ENCODE measurements at regions not wholly inside any gene's neighbourhood (a gene's known extent, or its start where the extent isn't known, plus 50 kb on each side); places are given as distances from the start of the nearest gene placed in this dataset.

DNA sequence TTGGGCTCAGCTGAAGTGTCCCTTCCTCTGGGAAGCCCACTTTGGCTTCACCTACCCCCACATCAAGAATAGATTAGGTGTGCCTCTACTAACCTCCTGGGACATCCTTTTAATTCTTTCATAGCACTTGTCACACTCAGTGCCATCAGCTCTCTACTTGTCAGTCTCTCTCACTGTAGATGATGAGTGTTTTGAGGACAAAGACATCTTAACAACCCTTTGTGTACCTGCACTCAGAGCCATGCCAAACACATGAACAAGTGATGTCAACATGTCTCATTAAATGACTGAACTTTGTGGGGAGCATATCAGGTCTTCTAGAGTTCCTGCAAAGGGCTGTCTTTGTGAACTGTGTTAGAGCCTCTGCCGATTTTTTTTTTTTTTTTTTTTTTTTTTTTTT lies 87.0 kb upstream of the AMOTL1 start:
- no peak overlapping the region for H3K4me3 ChIP-seq
- DNase-seq (no peak), FAIRE-seq (no peak), ATAC-seq (no peak)
- TF ChIP-seq, protein P1, sequence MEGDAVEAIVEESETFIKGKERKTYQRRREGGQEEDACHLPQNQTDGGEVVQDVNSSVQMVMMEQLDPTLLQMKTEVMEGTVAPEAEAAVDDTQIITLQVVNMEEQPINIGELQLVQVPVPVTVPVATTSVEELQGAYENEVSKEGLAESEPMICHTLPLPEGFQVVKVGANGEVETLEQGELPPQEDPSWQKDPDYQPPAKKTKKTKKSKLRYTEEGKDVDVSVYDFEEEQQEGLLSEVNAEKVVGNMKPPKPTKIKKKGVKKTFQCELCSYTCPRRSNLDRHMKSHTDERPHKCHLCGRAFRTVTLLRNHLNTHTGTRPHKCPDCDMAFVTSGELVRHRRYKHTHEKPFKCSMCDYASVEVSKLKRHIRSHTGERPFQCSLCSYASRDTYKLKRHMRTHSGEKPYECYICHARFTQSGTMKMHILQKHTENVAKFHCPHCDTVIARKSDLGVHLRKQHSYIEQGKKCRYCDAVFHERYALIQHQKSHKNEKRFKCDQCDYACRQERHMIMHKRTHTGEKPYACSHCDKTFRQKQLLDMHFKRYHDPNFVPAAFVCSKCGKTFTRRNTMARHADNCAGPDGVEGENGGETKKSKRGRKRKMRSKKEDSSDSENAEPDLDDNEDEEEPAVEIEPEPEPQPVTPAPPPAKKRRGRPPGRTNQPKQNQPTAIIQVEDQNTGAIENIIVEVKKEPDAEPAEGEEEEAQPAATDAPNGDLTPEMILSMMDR (IDR thresholded peaks at IDR 0.05): no peak
- intact Hi-C loops (cut with DNase I): no loop called here
- WGBS, 2 donors: 39 to 67% methylated on average over 1 of the region's 1 CpG
- no peaks in the 10 kb centered on the region for H3K9me3 ChIP-seq
- no peaks in the 10 kb centered on the region for H3K4me1 ChIP-seq
- H3K36me3 ChIP-seq: no peaks in the 10 kb centered on the region
- no peak overlapping the region for H3K27ac ChIP-seq
- H3K27me3 ChIP-seq: no peaks in the 10 kb centered on the region

DNA sequence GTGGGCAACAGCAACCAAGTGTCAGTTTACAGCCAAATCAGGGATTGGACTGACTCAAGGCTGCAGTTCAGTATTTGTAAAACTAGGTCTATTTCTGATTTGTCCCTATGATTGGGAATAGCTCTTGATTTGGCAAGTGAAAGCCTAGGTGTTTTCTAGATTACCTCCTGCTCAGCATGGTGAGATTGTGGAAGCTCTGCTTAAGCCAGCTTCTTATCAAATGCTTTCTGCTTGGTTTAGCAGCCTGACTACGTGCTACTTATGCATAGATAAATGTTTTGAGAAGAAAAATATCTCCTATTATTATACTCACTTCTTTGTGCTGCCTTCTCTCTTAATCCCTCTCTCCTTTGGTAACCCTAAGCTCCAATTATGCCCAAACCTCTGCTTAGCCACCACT lies 86.3 kb upstream of the AMOTL1 start:
- TF ChIP-seq, protein P1 (IDR thresholded peaks at IDR 0.05): no peak
- H3K4me3 ChIP-seq: no peak overlapping the region
- ATAC-seq: no peak
- FAIRE-seq: no peak
- intact Hi-C loops (cut with DNase I): no loop called here
- no peaks in the 10 kb centered on the region for H3K9me3 ChIP-seq
- H3K27me3 ChIP-seq: no peaks in the 10 kb centered on the region
- 32% methylated on average over 1 of the region's 1 CpG for WGBS, 2 donors
- H3K27ac ChIP-seq: no peak overlapping the region
- H3K4me1 ChIP-seq: no peaks in the 10 kb centered on the region
- H3K36me3 ChIP-seq: no peaks in the 10 kb centered on the region
- DNase-seq: no peak

DNA sequence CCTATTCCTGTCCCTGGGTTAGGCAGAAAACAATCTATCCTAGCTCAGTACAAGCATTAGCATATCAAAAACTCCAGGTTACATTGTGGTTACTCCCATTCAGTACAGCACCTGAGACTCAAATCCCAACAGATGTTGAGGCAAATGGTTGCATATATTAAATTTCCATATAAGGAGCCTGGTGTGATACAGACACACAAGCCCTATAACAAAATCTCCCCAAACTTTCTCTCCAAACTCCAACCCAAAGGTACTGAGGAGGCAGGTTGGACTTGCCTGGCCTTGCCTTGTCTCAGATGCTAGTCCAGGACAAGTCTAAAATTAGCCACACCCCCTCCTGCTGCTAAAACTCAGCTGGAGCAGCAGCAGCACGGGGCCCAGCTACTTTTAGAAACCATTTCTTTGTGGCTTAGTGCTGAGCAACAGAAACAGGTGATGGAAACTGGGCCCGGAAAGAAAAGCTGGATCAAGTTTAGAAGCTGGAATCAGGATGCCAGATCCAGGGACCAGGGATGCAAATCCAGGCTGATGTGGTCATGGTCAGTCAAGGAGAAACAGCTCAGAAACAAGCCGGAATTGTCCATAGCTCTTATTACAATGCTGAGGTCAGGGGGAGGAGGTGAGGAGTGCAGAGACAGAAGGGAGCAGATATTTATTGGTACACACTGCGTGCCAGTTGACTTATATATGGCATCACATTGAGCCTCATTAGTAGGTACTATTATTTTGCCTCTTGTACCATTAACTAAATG lies 73.7 kb upstream of the AMOTL1 start:
- TF ChIP-seq, protein P1 (IDR thresholded peaks at IDR 0.05): no peak
- Histone ChIP-seq H3K27ac (no peak overlapping the region), H3K36me3 (no peaks in the 10 kb centered on the region), H3K27me3 (no peaks in the 10 kb centered on the region), H3K9me3 (no peaks in the 10 kb centered on the region), H3K4me3 (no peak overlapping the region), H3K4me1 (no peaks in the 10 kb centered on the region)
- 92 to 94% methylated on average over 4 of the region's 4 CpGs for WGBS, 2 donors
- no peak for FAIRE-seq
- DNase-seq: no peak
- no peak for ATAC-seq
- intact Hi-C loops (cut with DNase I): no loop called here

DNA sequence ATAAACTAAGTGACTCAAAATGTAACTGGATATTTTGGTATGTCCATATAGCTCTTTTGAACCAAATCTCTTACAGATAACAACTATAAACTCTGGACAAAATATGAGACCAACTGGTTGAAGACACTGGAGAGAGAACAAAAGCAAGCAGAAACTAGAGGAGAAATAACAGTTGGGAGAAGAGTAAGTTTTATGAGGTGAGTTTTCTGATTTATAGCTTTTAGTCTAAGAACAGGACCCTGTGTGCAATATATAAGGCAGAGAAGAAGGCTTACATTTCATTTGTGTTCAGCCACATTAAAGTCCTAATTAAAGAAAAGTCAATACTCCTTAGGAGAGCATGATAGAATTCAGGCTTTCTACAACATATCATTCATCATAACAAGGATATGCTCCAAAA lies 71.0 kb upstream of the AMOTL1 start:
- TF ChIP-seq, protein P1 (IDR thresholded peaks at IDR 0.05): no peak
- Histone ChIP-seq H3K4me1 (no peaks in the 10 kb centered on the region), H3K4me3 (no peak overlapping the region), H3K36me3 (no peaks in the 10 kb centered on the region), H3K27me3 (no peaks in the 10 kb centered on the region), H3K9me3 (no peaks in the 10 kb centered on the region), H3K27ac (no peak overlapping the region)
- DNase-seq (no peak), ATAC-seq (no peak), FAIRE-seq (no peak)
- intact Hi-C loops (cut with DNase I): no loop called here

DNA sequence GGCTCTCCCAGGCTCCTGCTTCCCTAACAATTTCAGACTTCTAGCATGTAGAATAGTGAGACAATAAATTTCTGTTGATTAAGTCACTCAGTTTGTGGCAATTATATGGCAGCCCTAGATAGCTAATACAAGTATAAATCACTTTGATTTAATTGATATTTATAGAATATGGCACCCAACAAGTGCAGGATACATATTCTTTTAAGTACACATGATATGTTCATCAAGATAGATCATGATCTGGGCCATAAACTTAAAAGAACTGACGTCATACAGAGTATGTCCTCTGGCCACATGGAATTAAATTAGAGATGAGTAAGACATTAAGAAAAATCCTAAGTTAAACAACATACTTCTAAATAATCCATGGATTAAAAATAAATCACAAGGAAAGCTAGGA lies 67.5 kb upstream of the AMOTL1 start:
- Histone ChIP-seq H3K27me3 (no peaks in the 10 kb centered on the region), H3K36me3 (no peaks in the 10 kb centered on the region), H3K9me3 (no peaks in the 10 kb centered on the region), H3K4me3 (no peak overlapping the region), H3K4me1 (peaks cover 0 to 3% (median 1%) of the 10 kb centered on the region in 3 donors), H3K27ac (no peak overlapping the region)
- FAIRE-seq: no peak
- TF ChIP-seq, protein P1 (IDR thresholded peaks at IDR 0.05): no peak
- ATAC-seq: no peak
- intact Hi-C loops (cut with DNase I): no loop called here
- DNase-seq: no peak
- 87 to 89% methylated on average over 1 of the region's 1 CpG for WGBS, 2 donors

Data from pancreas (tissue), 10 donors.